IMR-90 (cell line): ENCODE measurements at regions not wholly inside any gene's neighbourhood (a gene's known extent, or its start where the extent isn't known, plus 50 kb on each side); places are given as distances from the start of the nearest gene placed in this dataset.

ENCODE experiments used
- ATAC-seq: fragments of 200-7000 bp; cut with Tn5 transposase; 2 replicates; pipeline ENCODE4 v1.9.1; 2020; ENCODE audit warnings: low read depth, mild to moderate bottlenecking, moderate library complexity
- BruUV-seq: library from RNA; stranded (reverse); fragments of 400-500 nt; replicated peaks from 2 replicates; lab custom pipeline; 2021; lab: Mats Ljungman, UMichigan
- CTCF ChIA-PET: fragments of 300-600 bp; formaldehyde crosslinking; extraction: SDS; loops from one replicate; lab custom pipeline; 2021; ENCODE audit warnings: antibody characterized with exemption; lab: Yijun Ruan, JAX
- POLR2A ChIA-PET: fragments of 300-600 bp; sonication (Branson Sonifier 250); formaldehyde crosslinking; loops from one replicate; lab custom pipeline; 2022; ENCODE audit warnings: antibody characterized with exemption; ENCODE audit not compliant: unreplicated experiment; lab: Charles Lee
- DNase-seq: peaks from one replicate; pipeline ENCODE4 v3.0.0; 2013
- H2AFZ ChIP-seq: replicated peaks from 2 replicates; pipeline ENCODE3; 2013; ENCODE audit warnings: low read length, mild to moderate bottlenecking; ENCODE audit not compliant: poor library complexity
- H2AK5ac ChIP-seq: 2 replicates; pipeline ENCODE4 v1.6.1; 2013; ENCODE audit warnings: low read depth, low read length, inconsistent platforms
- H2AK9ac ChIP-seq: replicated peaks from 2 replicates; pipeline ENCODE3; 2013; ENCODE audit warnings: mild to moderate bottlenecking, low read depth, low read length, moderate library complexity; ENCODE audit not compliant: poor library complexity
- H2BK120ac ChIP-seq: 2 replicates; pipeline ENCODE4 v1.6.1; 2013; ENCODE audit warnings: low read depth, low read length, inconsistent platforms
- H2BK15ac ChIP-seq: 3 replicates; pipeline ENCODE4 v1.6.1; 2013; ENCODE audit warnings: low read depth, low read length, inconsistent platforms
- H2BK20ac ChIP-seq: 2 replicates; pipeline ENCODE4 v1.6.1; 2013; ENCODE audit warnings: low read depth, mild to moderate bottlenecking, inconsistent platforms, low read length, moderate library complexity
- H2BK5ac ChIP-seq: 2 replicates; pipeline ENCODE4 v1.6.1; 2013; ENCODE audit warnings: mild to moderate bottlenecking, low read depth, low read length, inconsistent platforms; ENCODE audit not compliant: poor library complexity, severe bottlenecking
- H3K14ac ChIP-seq: replicated peaks from 2 replicates; pipeline ENCODE4 v1.6.1; 2013; ENCODE audit warnings: low read depth, low read length, inconsistent platforms
- H3K18ac ChIP-seq: 2 replicates; pipeline ENCODE4 v1.6.1; 2013; ENCODE audit warnings: low read depth, low read length, control low read depth
- H3K23ac ChIP-seq: 2 replicates; pipeline ENCODE4 v1.6.1; 2013; ENCODE audit warnings: low read depth, low read length, inconsistent platforms
- H3K27ac ChIP-seq: 2 replicates; pipeline ENCODE4 v1.5.1; 2013; ENCODE audit warnings: mild to moderate bottlenecking, control low read depth, low read length; ENCODE audit not compliant: insufficient read depth
- H3K27me3 ChIP-seq: 2 replicates; pipeline ENCODE4 v1.6.1; 2013; ENCODE audit warnings: low read length; ENCODE audit not compliant: control insufficient read depth, insufficient read depth
- H3K36me3 ChIP-seq: 2 replicates; pipeline ENCODE4 v1.6.1; 2013; ENCODE audit warnings: low read length, mixed read lengths; ENCODE audit not compliant: control insufficient read depth, insufficient read depth
- H3K4ac ChIP-seq: 2 replicates; pipeline ENCODE4 v1.6.1; 2013; ENCODE audit warnings: low read depth, low read length, inconsistent platforms
- H3K4me1 ChIP-seq: 2 replicates; pipeline ENCODE4 v1.6.1; 2013; ENCODE audit warnings: low read length, mixed read lengths; ENCODE audit not compliant: control insufficient read depth, insufficient read depth
- H3K4me2 ChIP-seq: 2 replicates; pipeline ENCODE4 v1.6.1; 2013; ENCODE audit warnings: low read depth, mild to moderate bottlenecking, control low read depth, low read length, moderate library complexity
- H3K4me3 ChIP-seq: 2 replicates; pipeline ENCODE4 v1.5.1; 2013; ENCODE audit warnings: low read depth, mild to moderate bottlenecking, control low read depth, low read length, moderate library complexity; ENCODE audit not compliant: insufficient read depth
- H3K56ac ChIP-seq: 2 replicates; pipeline ENCODE4 v1.6.1; 2013; ENCODE audit warnings: low read length, inconsistent platforms; ENCODE audit not compliant: insufficient read depth; ENCODE audit errors: extremely low read depth
- H3K79me1 ChIP-seq, 2 experiments: 2 replicates each; pipeline ENCODE4 v1.6.1; 2013; ENCODE audit warnings: low read length in 2 of 2, inconsistent platforms in 1 of 2, low read depth in 1 of 2
- H3K9ac ChIP-seq: 2 replicates; pipeline ENCODE4 v1.6.1; 2013; ENCODE audit warnings: low read depth, low read length, control low read depth
- H3K9me1 ChIP-seq: 2 replicates; pipeline ENCODE4 v1.6.1; 2013; ENCODE audit warnings: low read length, inconsistent platforms; ENCODE audit not compliant: insufficient read depth
- H3K9me3 ChIP-seq: 2 replicates; pipeline ENCODE4 v1.6.1; 2013; ENCODE audit warnings: low read length; ENCODE audit not compliant: control insufficient read depth, insufficient read depth
- H4K20me1 ChIP-seq: 2 replicates; pipeline ENCODE4 v1.6.1; 2013; ENCODE audit warnings: low read length, inconsistent platforms; ENCODE audit not compliant: insufficient read depth
- H4K5ac ChIP-seq: 2 replicates; pipeline ENCODE4 v1.6.1; 2013; ENCODE audit warnings: mild to moderate bottlenecking, low read depth, low read length, control low read depth
- H4K8ac ChIP-seq, 2 experiments: 2 replicates each; pipeline ENCODE4 v1.6.1; 2013; ENCODE audit warnings: low read depth in 2 of 2, low read length in 2 of 2, control low read depth in 1 of 2, inconsistent platforms in 1 of 2
- H4K91ac ChIP-seq: 2 replicates; pipeline ENCODE4 v1.6.1; 2013; ENCODE audit warnings: low read depth, low read length, inconsistent platforms; ENCODE audit not compliant: insufficient read depth
- BHLHE40 ChIP-seq: fragments of 150-350 bp; IDR thresholded peaks from 2 replicates; pipeline ENCODE4 v1.6.1; 2016; ENCODE audit warnings: mild to moderate bottlenecking, low read depth, low read length
- CEBPB ChIP-seq: IDR thresholded peaks from 2 replicates; pipeline ENCODE4 v1.6.1; 2012; ENCODE audit warnings: low read depth, low read length, improper control_type of control experiment
- FOS ChIP-seq: fragments of 150-350 bp; IDR thresholded peaks from 2 replicates; pipeline ENCODE4 v1.6.1; 2016; ENCODE audit warnings: low read depth, low read length
- MAFK ChIP-seq: IDR thresholded peaks from 2 replicates; pipeline ENCODE4 v1.6.1; 2012; ENCODE audit warnings: low read depth, low read length, improper control_type of control experiment
- MAZ ChIP-seq: IDR thresholded peaks from 2 replicates; pipeline ENCODE4 v1.6.1; 2012; ENCODE audit warnings: low read depth, mild to moderate bottlenecking, low read length, improper control_type of control experiment, moderate library complexity, borderline replicate concordance
- MXI1 ChIP-seq: IDR thresholded peaks from 2 replicates; pipeline ENCODE4 v1.6.1; 2012; ENCODE audit warnings: low read depth, mild to moderate bottlenecking, low read length, moderate library complexity, borderline replicate concordance
- NFE2L2 ChIP-seq: fragments of 150-350 bp; IDR thresholded peaks from 2 replicates; pipeline ENCODE4 v1.6.1; 2016; ENCODE audit warnings: low read depth, mild to moderate bottlenecking, low read length
- POLR2A ChIP-seq: IDR thresholded peaks from 2 replicates; pipeline ENCODE4 v1.6.1; 2012; ENCODE audit warnings: mild to moderate bottlenecking, low read depth, low read length
- RAD21 ChIP-seq: IDR thresholded peaks from 2 replicates; pipeline ENCODE4 v1.6.1; 2012; ENCODE audit warnings: low read length, improper control_type of control experiment
- SMC3 ChIP-seq: fragments of 150-350 bp; IDR thresholded peaks from 2 replicates; pipeline ENCODE4 v1.6.1; 2016; ENCODE audit warnings: low read depth, mild to moderate bottlenecking, antibody characterized with exemption, low read length, moderate library complexity
- WGBS, 2 experiments: methylation state at CpG; one replicate each; pipeline versions ENCODE4 v1.1.5 to v1.1.7; 2013; ENCODE audit warnings: missing lambda C conversion rate in 2 of 2; ENCODE audit not compliant: insufficient read length in 1 of 2; ENCODE audit errors: extremely low coverage in 2 of 2; 5-methylcytosine and 5-hydroxymethylcytosine counted together
- dilution Hi-C: fragments of 300-500 bp; cut with HindIII; formaldehyde crosslinking; loops from one replicate; pipeline ENCODE4 v1.14.3; 2018; ENCODE audit warnings: low sequenced_read_pairs; ENCODE audit not compliant: unreplicated experiment
- in situ Hi-C: fragments of 300-500 bp; cut with MboI; formaldehyde crosslinking; loops from 3 replicates; pipeline ENCODE4 v1.14.3; 2019; ENCODE audit warnings: low sequenced_read_pairs, inconsistent platforms, mixed read lengths
- intact Hi-C: fragments of 100-400 bp; cut with micrococcal nuclease; formaldehyde crosslinking; loops from 2 replicates; pipeline ENCODE4 v1.10.0; 2022
- TF ChIP-seq, protein P1 (sequence below): fragments of 150-350 bp; IDR thresholded peaks from 2 replicates; pipeline ENCODE4 v1.6.1; 2017; ENCODE audit warnings: mild to moderate bottlenecking, antibody characterized with exemption, low read length, low read depth
- TF ChIP-seq, protein P2 (sequence below): fragments of 150-350 bp; IDR thresholded peaks from 2 replicates; pipeline ENCODE4 v1.6.1; 2016; ENCODE audit warnings: low read depth, mild to moderate bottlenecking, low read length, moderate library complexity, borderline replicate concordance
- TF ChIP-seq, protein P3 (sequence below): conservative IDR thresholded peaks from 2 replicates; pipeline ENCODE4 v1.5.1; 2012; ENCODE audit warnings: mild to moderate bottlenecking, low read depth, low read length, improper control_type of control experiment

DNA sequence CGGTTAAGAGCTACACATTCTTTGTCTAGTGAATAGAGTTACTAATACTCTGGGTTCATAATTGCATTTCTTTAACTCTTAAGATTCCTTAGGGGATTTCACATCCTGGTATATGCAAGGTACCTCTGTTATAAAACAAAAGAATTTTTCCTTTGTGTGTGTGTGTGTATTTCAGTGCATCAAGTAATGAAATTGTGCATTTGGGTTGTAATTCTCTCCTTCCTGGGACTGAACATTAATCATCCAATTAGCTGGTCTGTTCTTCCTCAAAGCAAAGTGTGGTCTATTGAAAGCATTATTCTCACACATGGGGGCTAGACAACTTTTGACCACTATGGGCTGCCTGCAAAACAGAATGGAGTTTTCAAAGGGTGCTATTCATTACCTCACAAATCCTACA, 74.0 kb downstream of the ZC3H11B start:
- BruUV-seq, result no TSS peak
- Histone ChIP-seq H3K27me3 (no peaks in the 10 kb centered on the region; the same call in 1 of the 2 replicates), H3K4me2 (no peak overlapping the region), H3K4me1 (no peaks in the 10 kb centered on the region), H3K18ac (no peak overlapping the region), H4K5ac (no peak overlapping the region), H3K23ac (no peak overlapping the region), H4K91ac (no peak overlapping the region), H2AK9ac (no peak overlapping the region), H2BK5ac (no peak overlapping the region), H3K9ac (no peak overlapping the region), H3K4me3 (no peak overlapping the region), H2BK20ac (no peak overlapping the region), H3K36me3 (no peaks in the 10 kb centered on the region), H2AFZ (no peak overlapping the region), H4K8ac (no peak overlapping the region), H3K9me1 (no peaks in the 10 kb centered on the region), H3K14ac (no peak overlapping the region), H3K9me3 (no peaks in the 10 kb centered on the region), H3K56ac (no peak overlapping the region), H2AK5ac (no peak overlapping the region), H3K27ac (no peak overlapping the region), H2BK15ac (no peak overlapping the region), H3K79me1 (no peaks in the 10 kb centered on the region), H4K20me1 (no peaks in the 10 kb centered on the region), H3K4ac (no peak overlapping the region), H2BK120ac (no peak overlapping the region)
- CTCF ChIA-PET, result no interaction called here
- POLR2A ChIA-PET, result no interaction called here
- ATAC-seq (no peak), DNase-seq (no peak)
- intact Hi-C loops (no loop called here), in situ Hi-C loops (no loop called here), dilution Hi-C loops (no loop called here)
- WGBS, 2 experiments, result no CpG with 5 or more reads among the region's 1 CpG
- TF ChIP-seq NFE2L2 (no peak), FOS (no peak), SMC3 (no peak), MAZ (no peak), MXI1 (no peak), CEBPB (no peak), POLR2A (no peak), RAD21 (no peak), MAFK (no peak), BHLHE40 (no peak)
- TF ChIP-seq, protein P1, sequence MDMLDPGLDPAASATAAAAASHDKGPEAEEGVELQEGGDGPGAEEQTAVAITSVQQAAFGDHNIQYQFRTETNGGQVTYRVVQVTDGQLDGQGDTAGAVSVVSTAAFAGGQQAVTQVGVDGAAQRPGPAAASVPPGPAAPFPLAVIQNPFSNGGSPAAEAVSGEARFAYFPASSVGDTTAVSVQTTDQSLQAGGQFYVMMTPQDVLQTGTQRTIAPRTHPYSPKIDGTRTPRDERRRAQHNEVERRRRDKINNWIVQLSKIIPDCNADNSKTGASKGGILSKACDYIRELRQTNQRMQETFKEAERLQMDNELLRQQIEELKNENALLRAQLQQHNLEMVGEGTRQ, result no peak
- TF ChIP-seq, protein P2, sequence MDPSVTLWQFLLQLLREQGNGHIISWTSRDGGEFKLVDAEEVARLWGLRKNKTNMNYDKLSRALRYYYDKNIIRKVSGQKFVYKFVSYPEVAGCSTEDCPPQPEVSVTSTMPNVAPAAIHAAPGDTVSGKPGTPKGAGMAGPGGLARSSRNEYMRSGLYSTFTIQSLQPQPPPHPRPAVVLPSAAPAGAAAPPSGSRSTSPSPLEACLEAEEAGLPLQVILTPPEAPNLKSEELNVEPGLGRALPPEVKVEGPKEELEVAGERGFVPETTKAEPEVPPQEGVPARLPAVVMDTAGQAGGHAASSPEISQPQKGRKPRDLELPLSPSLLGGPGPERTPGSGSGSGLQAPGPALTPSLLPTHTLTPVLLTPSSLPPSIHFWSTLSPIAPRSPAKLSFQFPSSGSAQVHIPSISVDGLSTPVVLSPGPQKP, result no peak
- TF ChIP-seq, protein P3, sequence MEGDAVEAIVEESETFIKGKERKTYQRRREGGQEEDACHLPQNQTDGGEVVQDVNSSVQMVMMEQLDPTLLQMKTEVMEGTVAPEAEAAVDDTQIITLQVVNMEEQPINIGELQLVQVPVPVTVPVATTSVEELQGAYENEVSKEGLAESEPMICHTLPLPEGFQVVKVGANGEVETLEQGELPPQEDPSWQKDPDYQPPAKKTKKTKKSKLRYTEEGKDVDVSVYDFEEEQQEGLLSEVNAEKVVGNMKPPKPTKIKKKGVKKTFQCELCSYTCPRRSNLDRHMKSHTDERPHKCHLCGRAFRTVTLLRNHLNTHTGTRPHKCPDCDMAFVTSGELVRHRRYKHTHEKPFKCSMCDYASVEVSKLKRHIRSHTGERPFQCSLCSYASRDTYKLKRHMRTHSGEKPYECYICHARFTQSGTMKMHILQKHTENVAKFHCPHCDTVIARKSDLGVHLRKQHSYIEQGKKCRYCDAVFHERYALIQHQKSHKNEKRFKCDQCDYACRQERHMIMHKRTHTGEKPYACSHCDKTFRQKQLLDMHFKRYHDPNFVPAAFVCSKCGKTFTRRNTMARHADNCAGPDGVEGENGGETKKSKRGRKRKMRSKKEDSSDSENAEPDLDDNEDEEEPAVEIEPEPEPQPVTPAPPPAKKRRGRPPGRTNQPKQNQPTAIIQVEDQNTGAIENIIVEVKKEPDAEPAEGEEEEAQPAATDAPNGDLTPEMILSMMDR, result no peak
